ENCODE measurements at regions not wholly inside any gene's neighbourhood (a gene's known extent, or its start where the extent isn't known, plus 50 kb on each side); places are given as distances from the start of the nearest gene placed in this dataset.

DNA sequence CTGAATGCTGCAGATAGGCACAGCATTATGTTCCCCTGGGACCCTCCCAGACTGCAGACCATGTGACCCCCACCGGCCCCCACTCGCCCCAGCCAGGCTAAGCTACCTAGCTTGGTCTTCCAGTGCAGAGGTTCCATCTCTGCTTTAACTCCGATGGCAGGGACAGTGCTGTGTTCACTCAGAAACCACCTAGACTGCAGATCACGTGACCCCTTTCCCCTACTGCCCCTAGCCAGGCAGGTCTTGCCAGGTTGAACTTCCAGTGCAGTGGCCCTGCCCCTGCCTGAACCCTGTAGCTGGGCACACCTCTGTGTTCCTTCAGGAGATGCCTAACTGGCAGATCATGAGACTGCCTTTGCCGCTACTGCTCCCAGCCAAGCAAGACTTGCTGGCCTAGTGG lies 1116.2 kb downstream of the FLRT2 start:
- Histone ChIP-seq H3K4me1 (ENCODE audit: control insufficient read depth in 4 of 4, insufficient read depth in 4 of 4, low read length in 3 of 4) (no peaks in the 10 kb centered on the region), H3K27me3 (ENCODE audit: control insufficient read depth in 4 of 4, insufficient read depth in 4 of 4, low read length in 3 of 4) (no peaks in the 10 kb centered on the region), H3K36me3 (ENCODE audit: control insufficient read depth in 4 of 4, insufficient read depth in 3 of 4, low read depth in 1 of 4, low read length in 3 of 4) (no peaks in the 10 kb centered on the region), H3K27ac (ENCODE audit: low read depth in 1 of 2, low read length in 2 of 2) (no peak overlapping the region), H3K9me3 (ENCODE audit: control insufficient read depth in 4 of 4, low read length in 3 of 4) (no peaks in the 10 kb centered on the region), H3K9ac (ENCODE audit: low read depth in 1 of 2, low read length in 2 of 2) (no peak overlapping the region), H3K4me3 (ENCODE audit: low read depth in 1 of 3, low read length in 3 of 3) (no peak overlapping the region)
- WGBS = 92% methylated on average over 5 of the region's 5 CpGs
- TF ChIP-seq, protein P1, sequence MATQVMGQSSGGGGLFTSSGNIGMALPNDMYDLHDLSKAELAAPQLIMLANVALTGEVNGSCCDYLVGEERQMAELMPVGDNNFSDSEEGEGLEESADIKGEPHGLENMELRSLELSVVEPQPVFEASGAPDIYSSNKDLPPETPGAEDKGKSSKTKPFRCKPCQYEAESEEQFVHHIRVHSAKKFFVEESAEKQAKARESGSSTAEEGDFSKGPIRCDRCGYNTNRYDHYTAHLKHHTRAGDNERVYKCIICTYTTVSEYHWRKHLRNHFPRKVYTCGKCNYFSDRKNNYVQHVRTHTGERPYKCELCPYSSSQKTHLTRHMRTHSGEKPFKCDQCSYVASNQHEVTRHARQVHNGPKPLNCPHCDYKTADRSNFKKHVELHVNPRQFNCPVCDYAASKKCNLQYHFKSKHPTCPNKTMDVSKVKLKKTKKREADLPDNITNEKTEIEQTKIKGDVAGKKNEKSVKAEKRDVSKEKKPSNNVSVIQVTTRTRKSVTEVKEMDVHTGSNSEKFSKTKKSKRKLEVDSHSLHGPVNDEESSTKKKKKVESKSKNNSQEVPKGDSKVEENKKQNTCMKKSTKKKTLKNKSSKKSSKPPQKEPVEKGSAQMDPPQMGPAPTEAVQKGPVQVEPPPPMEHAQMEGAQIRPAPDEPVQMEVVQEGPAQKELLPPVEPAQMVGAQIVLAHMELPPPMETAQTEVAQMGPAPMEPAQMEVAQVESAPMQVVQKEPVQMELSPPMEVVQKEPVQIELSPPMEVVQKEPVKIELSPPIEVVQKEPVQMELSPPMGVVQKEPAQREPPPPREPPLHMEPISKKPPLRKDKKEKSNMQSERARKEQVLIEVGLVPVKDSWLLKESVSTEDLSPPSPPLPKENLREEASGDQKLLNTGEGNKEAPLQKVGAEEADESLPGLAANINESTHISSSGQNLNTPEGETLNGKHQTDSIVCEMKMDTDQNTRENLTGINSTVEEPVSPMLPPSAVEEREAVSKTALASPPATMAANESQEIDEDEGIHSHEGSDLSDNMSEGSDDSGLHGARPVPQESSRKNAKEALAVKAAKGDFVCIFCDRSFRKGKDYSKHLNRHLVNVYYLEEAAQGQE (IDR thresholded peaks at IDR 0.05) = no peak
- no peak for TF ChIP-seq TAF1 (conservative IDR thresholded peaks at IDR 0.05)
- DNase-seq (ENCODE audit: low spot score) = no peak

DNA sequence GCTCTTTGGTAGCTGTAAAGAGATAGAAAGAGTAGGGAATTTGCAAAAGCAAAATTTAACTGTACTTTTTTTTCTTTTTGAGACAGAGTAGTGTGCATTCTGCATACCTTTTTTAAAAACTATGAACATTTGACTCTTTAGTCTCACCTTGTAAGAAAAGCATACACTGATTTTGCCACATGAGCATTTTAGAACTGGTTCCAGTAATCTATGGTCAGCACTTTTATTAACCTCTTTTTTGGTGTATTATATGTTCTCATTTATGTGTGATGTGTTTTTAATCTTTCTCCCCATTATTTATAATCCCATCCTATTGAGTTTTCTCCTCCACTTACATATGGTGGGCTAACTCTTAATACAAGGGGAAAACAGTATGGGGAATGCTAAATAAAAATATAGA lies 1111.4 kb downstream of the FLRT2 start:
- Histone ChIP-seq H3K27ac (ENCODE audit: low read depth in 1 of 2, low read length in 2 of 2) (no peak overlapping the region), H3K27me3 (ENCODE audit: control insufficient read depth in 4 of 4, insufficient read depth in 4 of 4, low read length in 3 of 4) (no peaks in the 10 kb centered on the region), H3K9me3 (ENCODE audit: control insufficient read depth in 4 of 4, low read length in 3 of 4) (no peaks in the 10 kb centered on the region), H3K9ac (ENCODE audit: low read depth in 1 of 2, low read length in 2 of 2) (no peak overlapping the region), H3K4me3 (ENCODE audit: low read depth in 1 of 3, low read length in 3 of 3) (no peak overlapping the region), H3K36me3 (ENCODE audit: control insufficient read depth in 4 of 4, insufficient read depth in 3 of 4, low read depth in 1 of 4, low read length in 3 of 4) (no peaks in the 10 kb centered on the region), H3K4me1 (ENCODE audit: control insufficient read depth in 4 of 4, insufficient read depth in 4 of 4, low read length in 3 of 4) (no peaks in the 10 kb centered on the region)
- DNase-seq (ENCODE audit: low spot score) = no peak
- TF ChIP-seq RAD21 (IDR thresholded peaks at IDR 0.05) (no peak), SP1 (IDR thresholded peaks at IDR 0.05) (no peak), JUND (IDR thresholded peaks at IDR 0.05) (no peak), HNF4A (conservative IDR thresholded peaks at IDR 0.05) (no peak), FOXA1 (IDR thresholded peaks at IDR 0.05) (no peak), GABPA (IDR thresholded peaks at IDR 0.05 in 1 of 2, conservative IDR thresholded peaks at IDR 0.05 in 1 of 2) (no peak), FOXA2 (IDR thresholded peaks at IDR 0.05) (no peak)
- TF ChIP-seq, protein P2, sequence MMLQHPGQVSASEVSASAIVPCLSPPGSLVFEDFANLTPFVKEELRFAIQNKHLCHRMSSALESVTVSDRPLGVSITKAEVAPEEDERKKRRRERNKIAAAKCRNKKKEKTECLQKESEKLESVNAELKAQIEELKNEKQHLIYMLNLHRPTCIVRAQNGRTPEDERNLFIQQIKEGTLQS (IDR thresholded peaks at IDR 0.05) = no peak

DNA sequence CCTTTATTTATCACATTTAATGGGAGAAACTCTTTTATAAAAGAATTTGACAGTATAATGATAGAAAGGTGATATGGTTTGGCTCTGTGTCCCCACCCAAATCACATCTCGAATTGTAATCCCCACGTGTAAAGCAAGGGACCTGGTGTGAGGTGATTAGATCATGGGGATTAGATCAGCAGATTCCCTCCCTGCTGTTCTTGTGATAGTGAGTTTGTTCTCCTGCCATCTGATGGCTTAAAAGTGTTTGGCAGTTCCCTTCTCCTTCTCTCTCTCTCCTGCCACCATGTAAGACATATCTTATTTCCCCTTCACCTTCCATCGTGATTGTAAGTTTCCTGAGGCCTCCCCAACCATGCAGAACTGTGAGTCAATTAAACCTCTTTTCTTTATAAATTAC lies 1110.3 kb downstream of the FLRT2 start:
- WGBS = 54% methylated on average over 3 of the region's 3 CpGs
- H3K4me1 ChIP-seq (ENCODE audit: control insufficient read depth in 4 of 4, insufficient read depth in 4 of 4, low read length in 3 of 4) = no peaks in the 10 kb centered on the region
- no peak overlapping the region for H3K27ac ChIP-seq (ENCODE audit: low read depth in 1 of 2, low read length in 2 of 2)
- no peak overlapping the region for H3K9ac ChIP-seq (ENCODE audit: low read depth in 1 of 2, low read length in 2 of 2)
- no peaks in the 10 kb centered on the region for H3K36me3 ChIP-seq (ENCODE audit: control insufficient read depth in 4 of 4, insufficient read depth in 3 of 4, low read depth in 1 of 4, low read length in 3 of 4)
- TF ChIP-seq JUND (IDR thresholded peaks at IDR 0.05) = no peak
- TF ChIP-seq YY1 (IDR thresholded peaks at IDR 0.05) = no peak
- no peak for TF ChIP-seq EGR1 (IDR thresholded peaks at IDR 0.05; ENCODE audit: low read depth in 2 of 2)
- no peak for TF ChIP-seq TAF1 (conservative IDR thresholded peaks at IDR 0.05)
- no peak overlapping the region for H3K4me3 ChIP-seq (ENCODE audit: low read depth in 1 of 3, low read length in 3 of 3)
- no peaks in the 10 kb centered on the region for H3K9me3 ChIP-seq (ENCODE audit: control insufficient read depth in 4 of 4, low read length in 3 of 4)
- H3K27me3 ChIP-seq (ENCODE audit: control insufficient read depth in 4 of 4, insufficient read depth in 4 of 4, low read length in 3 of 4) = no peaks in the 10 kb centered on the region
- no peak for DNase-seq (ENCODE audit: low spot score)

DNA sequence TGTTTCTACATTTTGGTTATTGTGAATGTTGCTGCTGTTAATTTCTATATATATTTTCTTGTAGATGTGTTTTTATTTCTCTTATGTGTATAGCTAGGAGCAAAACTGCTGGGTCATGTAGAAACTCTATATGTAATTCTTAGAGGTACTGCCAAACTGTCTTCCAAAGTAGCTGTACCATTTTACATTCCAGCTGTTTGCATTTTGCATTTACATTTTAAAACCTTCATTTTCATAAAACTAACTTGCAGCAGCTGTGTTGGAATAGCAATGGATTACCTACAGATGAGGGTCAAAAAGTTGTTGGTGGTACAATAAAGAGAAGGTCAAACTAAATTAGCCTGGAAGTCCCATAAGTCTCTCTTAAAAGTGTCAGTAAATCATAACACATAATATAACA lies 1109.7 kb downstream of the FLRT2 start:
- Histone ChIP-seq H3K27ac (ENCODE audit: low read depth in 1 of 2, low read length in 2 of 2) (no peak overlapping the region), H3K9ac (ENCODE audit: low read depth in 1 of 2, low read length in 2 of 2) (no peak overlapping the region), H3K36me3 (ENCODE audit: control insufficient read depth in 4 of 4, insufficient read depth in 3 of 4, low read depth in 1 of 4, low read length in 3 of 4) (no peaks in the 10 kb centered on the region), H3K4me1 (ENCODE audit: control insufficient read depth in 4 of 4, insufficient read depth in 4 of 4, low read length in 3 of 4) (no peaks in the 10 kb centered on the region), H3K4me3 (ENCODE audit: low read depth in 1 of 3, low read length in 3 of 3) (no peak overlapping the region), H3K27me3 (ENCODE audit: control insufficient read depth in 4 of 4, insufficient read depth in 4 of 4, low read length in 3 of 4) (no peaks in the 10 kb centered on the region), H3K9me3 (ENCODE audit: control insufficient read depth in 4 of 4, low read length in 3 of 4) (no peaks in the 10 kb centered on the region)
- no peak for DNase-seq (ENCODE audit: low spot score)
- no peak for TF ChIP-seq TAF1 (conservative IDR thresholded peaks at IDR 0.05)
- no peak for TF ChIP-seq JUND (IDR thresholded peaks at IDR 0.05)
- no peak for TF ChIP-seq EGR1 (IDR thresholded peaks at IDR 0.05; ENCODE audit: low read depth in 2 of 2)
- TF ChIP-seq FOXA1 (IDR thresholded peaks at IDR 0.05) = no peak
- TF ChIP-seq RXRA (IDR thresholded peaks at IDR 0.05) = no peak
- no peak for TF ChIP-seq NR2F2 (IDR thresholded peaks at IDR 0.05)
- TF ChIP-seq, protein P1 (IDR thresholded peaks at IDR 0.05) = no peak
- TF ChIP-seq, protein P3, sequence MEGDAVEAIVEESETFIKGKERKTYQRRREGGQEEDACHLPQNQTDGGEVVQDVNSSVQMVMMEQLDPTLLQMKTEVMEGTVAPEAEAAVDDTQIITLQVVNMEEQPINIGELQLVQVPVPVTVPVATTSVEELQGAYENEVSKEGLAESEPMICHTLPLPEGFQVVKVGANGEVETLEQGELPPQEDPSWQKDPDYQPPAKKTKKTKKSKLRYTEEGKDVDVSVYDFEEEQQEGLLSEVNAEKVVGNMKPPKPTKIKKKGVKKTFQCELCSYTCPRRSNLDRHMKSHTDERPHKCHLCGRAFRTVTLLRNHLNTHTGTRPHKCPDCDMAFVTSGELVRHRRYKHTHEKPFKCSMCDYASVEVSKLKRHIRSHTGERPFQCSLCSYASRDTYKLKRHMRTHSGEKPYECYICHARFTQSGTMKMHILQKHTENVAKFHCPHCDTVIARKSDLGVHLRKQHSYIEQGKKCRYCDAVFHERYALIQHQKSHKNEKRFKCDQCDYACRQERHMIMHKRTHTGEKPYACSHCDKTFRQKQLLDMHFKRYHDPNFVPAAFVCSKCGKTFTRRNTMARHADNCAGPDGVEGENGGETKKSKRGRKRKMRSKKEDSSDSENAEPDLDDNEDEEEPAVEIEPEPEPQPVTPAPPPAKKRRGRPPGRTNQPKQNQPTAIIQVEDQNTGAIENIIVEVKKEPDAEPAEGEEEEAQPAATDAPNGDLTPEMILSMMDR (IDR thresholded peaks at IDR 0.05; ENCODE audit: low read depth, low read length, missing input control) = no peak
- TF ChIP-seq SP1 (IDR thresholded peaks at IDR 0.05) = no peak
- TF ChIP-seq, protein P2 (IDR thresholded peaks at IDR 0.05) = no peak
